BE2C (cell line): ENCODE measurements at regions not wholly inside any gene's neighbourhood (a gene's known extent, or its start where the extent isn't known, plus 50 kb on each side); places are given as distances from the start of the nearest gene placed in this dataset.

Experiments used
- DNase-seq: peaks from one replicate; pipeline ENCODE4 v3.0.0-alpha.2; 2020
- H3K27me3 ChIP-seq: fragments of 250-450 bp; sonication (Bioruptor Pico); 2 replicates; pipeline ENCODE4 v1.5.1; 2020; ENCODE audit warnings: mild to moderate bottlenecking
- H3K36me3 ChIP-seq: fragments of 250-450 bp; sonication (Bioruptor Pico); 2 replicates; pipeline ENCODE4 v1.5.1; 2020; ENCODE audit warnings: mild to moderate bottlenecking
- H3K4me1 ChIP-seq: fragments of 250-450 bp; sonication (Bioruptor Pico); 2 replicates; pipeline ENCODE4 v1.5.1; 2020
- H3K4me3 ChIP-seq: 2 replicates; pipeline ENCODE4 v1.5.1; 2011; ENCODE audit warnings: low read depth, low read length
- H3K9me3 ChIP-seq: fragments of 250-450 bp; sonication (Bioruptor Pico); 2 replicates; pipeline ENCODE4 v1.5.1; 2020
- CTCF ChIP-seq: IDR thresholded peaks from 2 replicates; pipeline ENCODE4 v1.5.1; 2012; ENCODE audit warnings: mild to moderate bottlenecking, low read depth, low read length

- H3K4me1 ChIP-seq, result peaks cover 6% of the 10 kb centered on the region
- no peaks in the 10 kb centered on the region for H3K27me3 ChIP-seq
Measured at GRCh38 chr9:129350143-129350935, 172.3 kb upstream of the IER5L start.

GRCh38 chr9:129349665-129349947 lies 171.5 kb upstream of the IER5L start:
- no peaks in the 10 kb centered on the region for H3K36me3 ChIP-seq
- H3K4me1 ChIP-seq, result peaks cover 6% of the 10 kb centered on the region
- no peak for DNase-seq
- H3K4me3 ChIP-seq, result no peak overlapping the region
- H3K27me3 ChIP-seq, result no peaks in the 10 kb centered on the region
- no peaks in the 10 kb centered on the region for H3K9me3 ChIP-seq
- TF ChIP-seq CTCF, result no peak

More at GRCh38 chr9:129350143-129350935, 172.3 kb upstream of the IER5L start:
- no peak for DNase-seq
- TF ChIP-seq CTCF, result no peak
- Histone ChIP-seq H3K4me3 (no peak overlapping the region), H3K9me3 (no peaks in the 10 kb centered on the region; the same call in 1 of the 2 replicates), H3K36me3 (no peaks in the 10 kb centered on the region)

- Histone ChIP-seq H3K9me3 (no peaks in the 10 kb centered on the region), H3K4me1 (peaks cover 6% of the 10 kb centered on the region), H3K36me3 (no peaks in the 10 kb centered on the region), H3K4me3 (no peak overlapping the region), H3K27me3 (no peaks in the 10 kb centered on the region)
- no peak for DNase-seq
- TF ChIP-seq CTCF, result no peak
Measured at GRCh38 chr9:129348890-129349664, 171.0 kb upstream of the IER5L start.

GRCh38 chr9:129347316-129348120 lies 169.5 kb upstream of the IER5L start:
- H3K4me3 ChIP-seq, result no peak overlapping the region
- TF ChIP-seq CTCF, result no peak
- DNase-seq, result no peak
- H3K36me3 ChIP-seq, result no peaks in the 10 kb centered on the region
- peaks cover 2% of the 10 kb centered on the region for H3K4me1 ChIP-seq
- H3K9me3 ChIP-seq, result no peaks in the 10 kb centered on the region
- H3K27me3 ChIP-seq, result no peaks in the 10 kb centered on the region

- Histone ChIP-seq H3K36me3 (no peaks in the 10 kb centered on the region), H3K27me3 (no peaks in the 10 kb centered on the region), H3K4me1 (no peaks in the 10 kb centered on the region; the same call in 1 of the 2 replicates), H3K4me3 (no peak overlapping the region), H3K9me3 (no peaks in the 10 kb centered on the region)
- no peak for DNase-seq
- no peak for TF ChIP-seq CTCF
Measured at GRCh38 chr9:129346046-129346445, 168.0 kb upstream of the IER5L start.
